ENCODE measurements at regions not wholly inside any gene's neighbourhood (a gene's known extent, or its start where the extent isn't known, plus 50 kb on each side); places are given as distances from the start of the nearest gene placed in this dataset.
"Not testable (repeated sequence)": the region's sequence is repeated elsewhere in the genome, so short reads cannot be mapped to it uniquely, and the experiment has no call there.

GRCh38 chr13:50464349-50465251 lies 378.9 kb downstream of the DLEU7 start:
- no peak for DNase-seq

- DNase-seq = no peak
These were observed 377.0 kb downstream of the DLEU7 start for GRCh38 chr13:50466456-50466855.

- peak; percentile 96 for DNase-seq
These were observed 376.1 kb downstream of the DLEU7 start for GRCh38 chr13:50467156-50468110.

GRCh38 chr13:50468849-50469669 lies 374.4 kb downstream of the DLEU7 start:
- DNase-seq = no peak

GRCh38 chr13:50473050-50473449 lies 370.4 kb downstream of the DLEU7 start:
- DNase-seq = not testable (repeated sequence)

- DNase-seq = no peak
These were observed 369.3 kb downstream of the DLEU7 start for GRCh38 chr13:50474088-50474662.

- no peak for DNase-seq
These were observed 366.8 kb downstream of the DLEU7 start for GRCh38 chr13:50476577-50477285.

GRCh38 chr13:50481936-50482335 lies 361.6 kb downstream of the DLEU7 start:
- no peak for DNase-seq

- no peak for DNase-seq
These were observed 360.1 kb downstream of the DLEU7 start for GRCh38 chr13:50483416-50483815.

GRCh38 chr13:50484472-50485113 lies 358.9 kb downstream of the DLEU7 start:
- no peak for DNase-seq

- no peak for DNase-seq
These were observed 357.2 kb downstream of the DLEU7 start for GRCh38 chr13:50485979-50486935.

- no peak for DNase-seq
These were observed 349.8 kb downstream of the DLEU7 start for GRCh38 chr13:50493683-50494082.

- no peak for DNase-seq
These were observed 349.4 kb downstream of the DLEU7 start for GRCh38 chr13:50494138-50494537.

GRCh38 chr13:50503212-50503611 lies 340.3 kb downstream of the DLEU7 start:
- DNase-seq = not testable (repeated sequence)

GRCh38 chr13:50509167-50509566 lies 334.3 kb downstream of the DLEU7 start:
- DNase-seq = no peak

- peak; percentile 30 for DNase-seq
These were observed 333.6 kb downstream of the DLEU7 start for GRCh38 chr13:50509771-50510441.

GRCh38 chr13:50510885-50511545 lies 332.5 kb downstream of the DLEU7 start:
- DNase-seq = not testable (repeated sequence)

- no peak for DNase-seq
These were observed 331.6 kb downstream of the DLEU7 start for GRCh38 chr13:50511877-50512341.

Data from NCI-H187 treated with DMSO at 0.1 percent for 48 hours (cell line).